ENCODE measurements at regions not wholly inside any gene's neighbourhood (a gene's known extent, or its start where the extent isn't known, plus 50 kb on each side); places are given as distances from the start of the nearest gene placed in this dataset.

GRCh38 chrX:39773150-39773549 lies 324.6 kb downstream of the BCOR start:
- no peak for TF ChIP-seq EP300 (IDR thresholded peaks at IDR 0.05)
- TF ChIP-seq, protein P1, sequence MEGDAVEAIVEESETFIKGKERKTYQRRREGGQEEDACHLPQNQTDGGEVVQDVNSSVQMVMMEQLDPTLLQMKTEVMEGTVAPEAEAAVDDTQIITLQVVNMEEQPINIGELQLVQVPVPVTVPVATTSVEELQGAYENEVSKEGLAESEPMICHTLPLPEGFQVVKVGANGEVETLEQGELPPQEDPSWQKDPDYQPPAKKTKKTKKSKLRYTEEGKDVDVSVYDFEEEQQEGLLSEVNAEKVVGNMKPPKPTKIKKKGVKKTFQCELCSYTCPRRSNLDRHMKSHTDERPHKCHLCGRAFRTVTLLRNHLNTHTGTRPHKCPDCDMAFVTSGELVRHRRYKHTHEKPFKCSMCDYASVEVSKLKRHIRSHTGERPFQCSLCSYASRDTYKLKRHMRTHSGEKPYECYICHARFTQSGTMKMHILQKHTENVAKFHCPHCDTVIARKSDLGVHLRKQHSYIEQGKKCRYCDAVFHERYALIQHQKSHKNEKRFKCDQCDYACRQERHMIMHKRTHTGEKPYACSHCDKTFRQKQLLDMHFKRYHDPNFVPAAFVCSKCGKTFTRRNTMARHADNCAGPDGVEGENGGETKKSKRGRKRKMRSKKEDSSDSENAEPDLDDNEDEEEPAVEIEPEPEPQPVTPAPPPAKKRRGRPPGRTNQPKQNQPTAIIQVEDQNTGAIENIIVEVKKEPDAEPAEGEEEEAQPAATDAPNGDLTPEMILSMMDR (IDR thresholded peaks at IDR 0.05): no peak

Measured in ovary (tissue), 3 donors.